ENCODE measurements at regions not wholly inside any gene's neighbourhood (a gene's known extent, or its start where the extent isn't known, plus 50 kb on each side); places are given as distances from the start of the nearest gene placed in this dataset.

GRCh38 chr2:13650586-13651180 is 933.9 kb downstream of the TRIB2 start:
- TF ChIP-seq CTCF (IDR thresholded peaks at IDR 0.05; ENCODE audit: low read depth, low read length, poor library complexity, severe bottlenecking) (peak; percentile 31), EZH2phosphoT487 (IDR thresholded peaks at IDR 0.05; ENCODE audit: borderline replicate concordance, low read length) (no peak)
- no peaks in the 10 kb centered on the region for H3K79me2 ChIP-seq (ENCODE audit: control insufficient read depth, low read length)
- no peaks in the 10 kb centered on the region for H3F3A ChIP-seq (ENCODE audit: control insufficient read depth, insufficient read depth)
- no peaks in the 10 kb centered on the region for H3K9me2 ChIP-seq (replicated peaks; ENCODE audit: control insufficient read depth, low read length)
- H4K20me1 ChIP-seq (ENCODE audit: control insufficient read depth, insufficient read depth, low read depth, low read length) = no peaks in the 10 kb centered on the region
- H3K4me2 ChIP-seq (ENCODE audit: low read length) = no peak overlapping the region
- H3K4me1 ChIP-seq (ENCODE audit: control insufficient read depth, low read length) = no peaks in the 10 kb centered on the region
- H3K4me3 ChIP-seq (ENCODE audit: low read length) = no peak overlapping the region
- H3K27ac ChIP-seq (ENCODE audit: low read depth, low read length) = no peak overlapping the region
- no peaks in the 10 kb centered on the region for H3K27me3 ChIP-seq (ENCODE audit: control insufficient read depth, low read length)
- peaks cover 8% of the 10 kb centered on the region; the same call in 1 of the 2 replicates for H3K9me3 ChIP-seq (ENCODE audit: control insufficient read depth, insufficient read depth, low read length)
- no peaks in the 10 kb centered on the region for H3K36me3 ChIP-seq (ENCODE audit: control insufficient read depth, low read length)

- H3K27me3 ChIP-seq (ENCODE audit: control insufficient read depth, low read length) = no peaks in the 10 kb centered on the region
- no peaks in the 10 kb centered on the region for H4K20me1 ChIP-seq (ENCODE audit: control insufficient read depth, insufficient read depth, low read depth, low read length)
- H3K4me1 ChIP-seq (ENCODE audit: control insufficient read depth, low read length) = no peaks in the 10 kb centered on the region
- H3K4me2 ChIP-seq (ENCODE audit: low read length) = no peak overlapping the region
- no peak overlapping the region for H3K27ac ChIP-seq (ENCODE audit: low read depth, low read length)
- H3K36me3 ChIP-seq (ENCODE audit: control insufficient read depth, low read length) = no peaks in the 10 kb centered on the region
- H3K4me3 ChIP-seq (ENCODE audit: low read length) = no peak overlapping the region
- TF ChIP-seq CTCF (IDR thresholded peaks at IDR 0.05; ENCODE audit: low read depth, low read length, poor library complexity, severe bottlenecking) = no peak
- no peak for TF ChIP-seq EZH2phosphoT487 (IDR thresholded peaks at IDR 0.05; ENCODE audit: borderline replicate concordance, low read length)
- H3K9me3 ChIP-seq (ENCODE audit: control insufficient read depth, insufficient read depth, low read length) = peaks cover 8% of the 10 kb centered on the region; the same call in 1 of the 2 replicates
- H3F3A ChIP-seq (ENCODE audit: control insufficient read depth, insufficient read depth) = no peaks in the 10 kb centered on the region
- no peaks in the 10 kb centered on the region for H3K9me2 ChIP-seq (replicated peaks; ENCODE audit: control insufficient read depth, low read length)
- no peaks in the 10 kb centered on the region for H3K79me2 ChIP-seq (ENCODE audit: control insufficient read depth, low read length)
These were observed 935.0 kb downstream of the TRIB2 start for GRCh38 chr2:13651684-13652131.

- H3K9me3 ChIP-seq (ENCODE audit: control insufficient read depth, insufficient read depth, low read length) = peaks cover 8% of the 10 kb centered on the region; the same call in 1 of the 2 replicates
- no peak overlapping the region for H3K4me2 ChIP-seq (ENCODE audit: low read length)
- no peaks in the 10 kb centered on the region for H3K79me2 ChIP-seq (ENCODE audit: control insufficient read depth, low read length)
- TF ChIP-seq EZH2phosphoT487 (IDR thresholded peaks at IDR 0.05; ENCODE audit: borderline replicate concordance, low read length) (no peak), CTCF (IDR thresholded peaks at IDR 0.05; ENCODE audit: low read depth, low read length, poor library complexity, severe bottlenecking) (no peak)
- no peaks in the 10 kb centered on the region for H3K27me3 ChIP-seq (ENCODE audit: control insufficient read depth, low read length)
- no peaks in the 10 kb centered on the region for H3K36me3 ChIP-seq (ENCODE audit: control insufficient read depth, low read length)
- H4K20me1 ChIP-seq (ENCODE audit: control insufficient read depth, insufficient read depth, low read depth, low read length) = no peaks in the 10 kb centered on the region
- H3K9me2 ChIP-seq (replicated peaks; ENCODE audit: control insufficient read depth, low read length) = no peaks in the 10 kb centered on the region
- no peak overlapping the region for H3K4me3 ChIP-seq (ENCODE audit: low read length)
- H3K27ac ChIP-seq (ENCODE audit: low read depth, low read length) = no peak overlapping the region
- no peaks in the 10 kb centered on the region for H3F3A ChIP-seq (ENCODE audit: control insufficient read depth, insufficient read depth)
- H3K4me1 ChIP-seq (ENCODE audit: control insufficient read depth, low read length) = no peaks in the 10 kb centered on the region
These were observed 936.0 kb downstream of the TRIB2 start for GRCh38 chr2:13652531-13653313.

All from DOHH2 (cell line).